ENCODE measurements at regions not wholly inside any gene's neighbourhood (a gene's known extent, or its start where the extent isn't known, plus 50 kb on each side); places are given as distances from the start of the nearest gene placed in this dataset.

DNA sequence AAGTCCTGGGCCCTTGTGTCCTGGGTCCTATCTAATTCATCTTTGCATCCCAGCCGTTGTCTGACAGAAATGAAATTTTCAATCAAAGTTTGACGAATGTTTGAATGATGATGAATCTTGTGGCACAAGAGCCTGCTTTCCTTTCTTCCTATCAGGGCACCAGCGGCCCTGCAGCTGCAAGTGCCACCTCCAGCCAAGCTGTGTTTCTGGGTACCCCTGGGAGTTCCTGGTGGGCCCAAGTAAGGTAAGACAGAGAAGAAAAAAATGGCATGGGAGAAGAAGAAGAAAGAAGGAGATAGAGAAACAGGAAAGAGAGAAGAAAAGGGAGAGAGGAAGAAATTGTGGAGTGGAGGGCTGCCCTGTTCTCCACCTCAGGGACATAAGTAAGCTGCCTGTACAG lies 782.1 kb upstream of the TPTE start:
- POLR2A ChIA-PET: no interaction called here
- DNase-seq (ENCODE audit: extremely low read depth in 1 of 4, low spot score in 3 of 4): no peak
- intact Hi-C loops (cut with micrococcal nuclease) (no loop called here), in situ Hi-C loops (cut with MboI) (no loop called here)
- Histone ChIP-seq H3K9ac (ENCODE audit: insufficient read depth in 1 of 2, low read depth in 2 of 2, low read length in 2 of 2) (no peak overlapping the region), H4K20me1 (replicated peaks; ENCODE audit: control insufficient read depth, insufficient read depth, low read length) (no peaks in the 10 kb centered on the region), H3K9me3 (replicated peaks; ENCODE audit: control insufficient read depth, insufficient read depth, low read depth, low read length) (no peaks in the 10 kb centered on the region), H3K36me3 (ENCODE audit: control insufficient read depth, insufficient read depth, low read length) (no peaks in the 10 kb centered on the region), H3K27ac (ENCODE audit: extremely low read depth, low read depth, low read length) (no peak overlapping the region), H3K4me3 (no peak overlapping the region), H3K4me1 (replicated peaks in 1 of 2; ENCODE audit: control insufficient read depth in 2 of 2, insufficient read depth in 2 of 2, low read length in 2 of 2) (no peaks in the 10 kb centered on the region), H3K27me3 (ENCODE audit: control insufficient read depth in 2 of 2, insufficient read depth in 2 of 2, low read length in 2 of 2) (no peaks in the 10 kb centered on the region; a peak in 1 of 5 replicates), H2AFZ (ENCODE audit: low read depth, low read length) (no peak overlapping the region), H3K9me1 (ENCODE audit: control insufficient read depth, insufficient read depth, low read length) (no peaks in the 10 kb centered on the region), H3K79me2 (ENCODE audit: control insufficient read depth, insufficient read depth, low read length) (no peaks in the 10 kb centered on the region), H3K4me2 (ENCODE audit: insufficient read depth, low read length) (no peak overlapping the region)
- CTCF ChIA-PET (ENCODE audit: low intra/inter-chr PET ratio): no interaction called here
- ATAC-seq: no peak
- BruUV-seq (replicated peaks): no TSS peak
- FAIRE-seq: no peak
- 2% methylated on average over 3 of the region's 3 CpGs for WGBS (ENCODE audit: insufficient coverage, low coverage, missing lambda C conversion rate)
- TF ChIP-seq LARP7 (IDR thresholded peaks at IDR 0.05): no peak
- TF ChIP-seq, protein P1, sequence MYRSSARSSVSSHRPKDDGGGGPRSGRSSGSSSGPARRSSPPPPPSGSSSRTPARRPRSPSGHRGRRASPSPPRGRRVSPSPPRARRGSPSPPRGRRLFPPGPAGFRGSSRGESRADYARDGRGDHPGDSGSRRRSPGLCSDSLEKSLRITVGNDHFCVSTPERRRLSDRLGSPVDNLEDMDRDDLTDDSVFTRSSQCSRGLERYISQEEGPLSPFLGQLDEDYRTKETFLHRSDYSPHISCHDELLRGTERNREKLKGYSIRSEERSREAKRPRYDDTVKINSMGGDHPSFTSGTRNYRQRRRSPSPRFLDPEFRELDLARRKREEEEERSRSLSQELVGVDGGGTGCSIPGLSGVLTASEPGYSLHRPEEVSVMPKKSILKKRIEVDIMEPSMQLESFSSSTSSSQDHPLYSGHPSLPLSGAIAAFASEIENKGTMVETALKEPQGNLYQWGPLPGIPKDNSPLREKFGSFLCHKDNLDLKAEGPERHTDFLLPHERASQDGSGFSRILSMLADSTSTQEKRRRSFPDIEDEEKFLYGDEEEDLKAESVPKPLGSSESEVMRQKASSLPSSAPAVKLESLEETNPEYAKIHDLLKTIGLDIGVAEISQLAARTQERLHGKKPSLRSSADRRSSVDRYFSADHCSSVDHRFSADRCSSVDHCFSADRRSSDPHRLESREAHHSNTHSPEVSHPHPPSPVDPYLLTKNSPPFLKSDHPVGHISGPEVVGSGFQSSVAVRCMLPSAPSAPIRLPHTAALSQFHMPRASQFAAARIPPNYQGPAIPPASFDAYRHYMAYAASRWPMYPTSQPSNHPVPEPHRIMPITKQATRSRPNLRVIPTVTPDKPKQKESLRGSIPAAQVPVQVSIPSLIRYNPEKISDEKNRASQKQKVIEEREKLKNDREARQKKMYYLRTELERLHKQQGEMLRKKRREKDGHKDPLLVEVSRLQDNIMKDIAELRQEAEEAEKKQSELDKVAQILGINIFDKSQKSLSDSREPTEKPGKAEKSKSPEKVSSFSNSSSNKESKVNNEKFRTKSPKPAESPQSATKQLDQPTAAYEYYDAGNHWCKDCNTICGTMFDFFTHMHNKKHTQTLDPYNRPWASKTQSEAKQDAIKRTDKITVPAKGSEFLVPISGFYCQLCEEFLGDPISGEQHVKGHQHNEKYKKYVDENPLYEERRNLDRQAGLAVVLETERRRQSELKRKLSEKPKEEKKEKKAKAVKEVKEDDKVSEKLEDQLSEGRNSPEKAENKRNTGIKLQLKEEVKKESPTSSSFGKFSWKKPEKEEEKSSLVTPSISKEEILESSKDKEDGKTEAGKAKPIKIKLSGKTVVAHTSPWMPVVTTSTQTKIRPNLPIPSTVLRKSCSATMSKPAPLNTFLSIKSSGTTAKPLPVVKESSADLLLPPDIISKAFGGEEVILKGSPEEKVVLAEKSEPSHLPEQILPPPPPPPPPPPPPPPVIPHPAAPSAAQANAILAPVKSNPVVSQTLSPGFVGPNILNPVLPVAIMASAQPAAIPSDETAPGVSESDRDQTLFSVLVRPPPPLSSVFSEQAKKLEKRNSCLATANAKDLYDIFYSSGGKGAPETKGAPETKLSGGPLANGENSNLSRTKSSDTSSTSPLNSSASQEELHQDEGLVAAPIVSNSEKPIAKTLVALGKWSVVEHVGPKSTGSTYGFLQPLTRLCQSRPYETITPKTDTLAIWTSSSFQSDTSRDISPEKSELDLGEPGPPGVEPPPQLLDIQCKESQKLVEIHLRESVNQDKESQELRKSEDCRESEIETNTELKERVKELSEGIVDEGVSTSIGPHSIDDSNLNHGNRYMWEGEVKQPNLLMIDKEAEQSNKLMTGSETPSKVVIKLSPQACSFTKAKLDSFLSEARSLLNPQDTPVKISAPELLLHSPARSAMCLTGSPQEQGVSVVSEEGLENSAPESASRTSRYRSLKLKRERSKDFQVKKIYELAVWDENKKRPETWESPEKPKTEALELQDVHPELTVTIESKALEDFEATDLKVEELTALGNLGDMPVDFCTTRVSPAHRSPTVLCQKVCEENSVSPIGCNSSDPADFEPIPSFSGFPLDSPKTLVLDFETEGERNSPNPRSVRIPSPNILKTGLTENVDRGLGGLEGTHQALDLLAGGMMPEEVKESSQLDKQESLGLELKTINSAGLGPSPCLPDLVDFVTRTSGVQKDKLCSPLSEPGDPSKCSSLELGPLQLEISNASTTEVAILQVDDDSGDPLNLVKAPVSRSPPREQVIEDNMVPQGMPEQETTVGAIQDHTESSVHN (IDR thresholded peaks at IDR 0.05; ENCODE audit: borderline replicate concordance in 1 of 2, low read depth in 1 of 2): no peak
- no peak for TF ChIP-seq MXI1 (IDR thresholded peaks at IDR 0.05; ENCODE audit: low read depth, low read length)
- no peak for TF ChIP-seq IRF2 (CRISPR knock-in tag; IDR thresholded peaks at IDR 0.05)
- no peak for TF ChIP-seq RBFOX2 (IDR thresholded peaks at IDR 0.05; ENCODE audit: low read depth, low read length)
- TF ChIP-seq SRSF7 (optimal IDR thresholded peaks at IDR 0.05; ENCODE audit: low read depth, low read length): no peak
- TF ChIP-seq DDX20 (tag; IDR thresholded peaks at IDR 0.05; ENCODE audit: low read depth): no peak
- no peak for TF ChIP-seq ZC3H11A (IDR thresholded peaks at IDR 0.05; ENCODE audit: low read depth, low read length)
- no peak for TF ChIP-seq PHTF2 (CRISPR knock-in tag; IDR thresholded peaks at IDR 0.05)
- TF ChIP-seq ZNF143 (CRISPR knock-in tag; IDR thresholded peaks at IDR 0.05): no peak
- no peak for TF ChIP-seq FOXA1 (IDR thresholded peaks at IDR 0.05; ENCODE audit: borderline replicate concordance)
